ENCODE measurements at regions not wholly inside any gene's neighbourhood (a gene's known extent, or its start where the extent isn't known, plus 50 kb on each side); places are given as distances from the start of the nearest gene placed in this dataset.

DNA sequence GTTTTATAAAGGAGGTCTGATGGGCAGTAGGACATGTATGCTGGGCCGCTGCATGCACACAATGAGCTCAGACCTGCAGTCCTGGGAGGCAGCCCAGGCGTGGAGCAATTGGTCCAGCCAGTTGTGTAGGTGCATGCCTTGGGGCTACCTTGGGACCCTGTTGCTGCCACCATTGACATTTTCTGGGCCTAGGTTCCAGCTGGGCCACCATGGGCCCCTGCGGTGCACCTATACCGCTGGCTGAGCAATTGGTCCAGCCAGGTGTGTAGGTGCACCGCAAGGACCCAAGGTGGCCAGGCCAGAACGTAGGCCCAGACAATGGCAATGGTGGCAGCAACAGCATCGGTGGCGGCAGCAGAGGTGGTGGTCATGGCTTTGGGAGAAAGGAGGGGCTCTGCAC is 143.9 kb downstream of the PXDC1 start:
- TF ChIP-seq EZH2phosphoT487 (IDR thresholded peaks at IDR 0.05; ENCODE audit: insufficient read depth, low read depth), result no peak
- no peak for TF ChIP-seq EZH2 (IDR thresholded peaks at IDR 0.05; ENCODE audit: insufficient read depth, poor library complexity, severe bottlenecking)

Data from GM23248 (cell line).